GM19395 (cell line): ENCODE measurements at regions not wholly inside any gene's neighbourhood (a gene's known extent, or its start where the extent isn't known, plus 50 kb on each side); places are given as distances from the start of the nearest gene placed in this dataset.
"Not testable (repeated sequence)": the region's sequence is repeated elsewhere in the genome, so short reads cannot be mapped to it uniquely, and the experiment has no call there.

ENCODE experiments used
- ATAC-seq: cut with Tn5 transposase; IDR thresholded peaks from one replicate; pipeline ENCODE4 v1.9.1; 2021; ENCODE audit warnings: mild to moderate bottlenecking, moderate library complexity; ENCODE audit not compliant: unreplicated experiment

DNA sequence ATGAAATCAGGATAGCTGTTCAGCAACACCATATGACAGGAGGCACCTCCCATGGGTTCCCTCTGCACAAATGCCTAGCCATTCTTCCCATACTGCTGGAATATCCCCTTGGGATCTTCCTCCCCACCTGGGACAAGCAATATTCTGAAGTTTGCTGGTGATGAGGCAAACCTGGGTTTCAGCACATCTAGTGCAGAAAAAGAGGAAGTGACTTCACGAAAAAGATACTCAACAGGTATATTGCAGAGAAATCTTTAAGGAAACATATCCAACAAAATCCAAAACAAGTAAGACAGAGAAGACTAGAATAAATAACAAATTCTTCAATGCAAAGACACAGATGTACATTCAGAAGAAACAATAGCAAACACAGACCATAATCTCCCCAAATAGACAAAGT, 1497.0 kb downstream of the PCDH9 start:
- ATAC-seq: no peak

DNA sequence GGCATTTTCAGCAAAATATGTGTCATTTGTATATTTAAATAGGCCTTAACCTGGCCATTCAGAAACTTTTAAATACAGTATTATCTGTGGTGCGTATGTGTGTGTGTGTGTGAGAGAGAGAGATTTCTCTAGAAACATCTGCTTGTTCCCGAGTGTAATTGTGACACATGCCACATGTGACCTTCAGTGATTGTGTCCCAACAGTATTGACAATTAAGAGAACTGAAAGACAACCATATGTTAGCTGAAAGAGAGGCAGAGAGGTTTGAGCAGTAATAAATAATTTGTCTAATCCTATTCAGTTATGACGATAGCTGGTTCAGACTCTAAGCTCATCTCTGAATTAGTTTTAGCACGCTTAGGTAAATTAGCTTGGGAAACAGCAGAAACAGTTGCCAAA, 1503.1 kb downstream of the PCDH9 start:
- ATAC-seq: no peak

DNA sequence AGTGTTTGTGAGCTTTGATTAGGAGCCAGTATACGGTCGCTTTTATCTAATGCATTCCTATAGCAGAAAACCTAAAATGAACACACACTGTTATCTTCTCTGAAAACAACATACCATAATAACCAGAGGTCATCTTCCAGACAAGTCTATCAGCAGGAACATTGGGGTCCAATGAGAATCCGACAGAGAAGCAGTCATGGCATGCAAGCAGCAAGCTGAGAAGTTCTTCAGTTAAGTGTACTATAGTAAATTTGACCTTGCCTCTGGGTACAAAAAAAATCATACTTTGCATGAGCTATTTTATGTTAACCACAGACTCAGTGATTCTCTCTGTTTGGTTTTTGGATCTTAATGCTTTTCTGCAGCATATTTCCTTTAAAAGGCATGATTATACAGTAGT, 1505.1 kb downstream of the PCDH9 start:
- ATAC-seq: no peak

DNA sequence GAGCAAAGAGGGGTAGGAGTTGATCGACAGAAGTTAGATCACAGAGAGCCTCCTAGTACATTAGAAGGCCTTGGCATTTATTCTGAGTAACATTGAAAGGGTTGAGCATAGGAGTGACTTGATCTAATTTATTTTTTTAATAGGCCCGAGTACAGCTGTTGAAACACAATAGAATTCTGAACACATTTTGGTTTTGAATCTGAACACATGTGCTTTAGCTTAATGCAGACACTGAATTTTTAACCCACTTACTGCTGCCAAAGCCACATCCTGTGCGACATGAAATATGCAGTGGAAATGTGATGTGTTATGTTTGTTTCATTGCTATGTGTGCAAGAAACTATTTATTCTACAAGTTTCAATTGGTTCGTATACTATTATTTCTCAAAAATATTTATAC, 1505.9 kb downstream of the PCDH9 start:
- ATAC-seq: no peak

DNA sequence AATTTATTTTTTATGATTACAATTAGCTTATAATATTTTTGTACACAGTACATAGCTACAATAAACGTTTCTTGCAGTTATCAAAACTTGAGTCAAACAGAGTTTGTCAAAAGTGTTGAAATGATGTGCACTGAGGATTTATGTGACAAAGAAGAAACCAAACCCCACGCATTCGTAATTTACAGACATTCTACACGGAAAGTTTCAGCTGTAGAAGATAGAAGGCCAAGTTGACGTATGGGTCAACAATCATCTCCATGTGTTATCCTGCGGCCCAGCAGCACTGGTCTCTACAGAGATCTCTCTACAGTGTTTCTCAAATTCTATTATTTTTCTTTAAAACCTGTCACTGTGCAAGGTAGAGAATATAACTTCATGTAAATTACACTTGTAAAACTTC, 1507.6 kb downstream of the PCDH9 start:
- ATAC-seq: no peak

DNA sequence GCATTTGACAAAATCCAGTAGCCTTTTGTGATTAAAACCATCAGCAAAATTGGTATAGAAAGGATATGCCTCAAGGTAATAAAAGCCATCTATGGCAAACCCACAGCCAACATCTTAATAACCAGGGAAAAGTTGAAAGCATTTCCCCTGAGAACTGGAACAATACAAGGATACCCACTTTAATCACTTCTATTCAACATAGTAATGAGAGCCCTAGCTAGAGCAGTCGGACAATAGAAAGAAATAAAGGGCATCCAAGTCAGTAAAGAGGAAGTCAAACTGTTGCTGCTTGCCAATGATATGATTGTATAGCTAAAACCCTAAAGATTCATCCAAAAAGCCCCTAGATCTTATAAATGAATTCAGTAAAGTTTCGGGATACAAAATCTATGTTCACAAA, 1510.3 kb downstream of the PCDH9 start:
- no peak for ATAC-seq

DNA sequence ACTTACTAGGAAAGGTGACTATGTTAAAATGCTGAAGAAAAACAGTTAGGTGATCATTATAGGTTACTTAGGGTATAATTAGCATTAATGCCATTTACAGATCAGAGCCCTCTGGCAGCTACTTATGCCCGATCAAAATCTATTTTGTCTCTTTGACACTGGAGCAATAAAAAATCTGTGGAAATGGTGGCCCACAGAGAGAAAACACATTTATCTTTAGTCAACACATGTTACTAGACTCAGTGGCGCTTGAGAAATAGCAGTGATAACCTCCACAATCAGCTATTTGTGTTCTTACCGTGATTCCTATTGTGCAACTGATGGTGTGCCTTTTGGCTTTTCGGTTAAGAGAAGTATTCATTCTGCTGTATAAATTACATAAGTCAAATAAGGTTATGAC, 1519.6 kb downstream of the PCDH9 start:
- no peak for ATAC-seq

DNA sequence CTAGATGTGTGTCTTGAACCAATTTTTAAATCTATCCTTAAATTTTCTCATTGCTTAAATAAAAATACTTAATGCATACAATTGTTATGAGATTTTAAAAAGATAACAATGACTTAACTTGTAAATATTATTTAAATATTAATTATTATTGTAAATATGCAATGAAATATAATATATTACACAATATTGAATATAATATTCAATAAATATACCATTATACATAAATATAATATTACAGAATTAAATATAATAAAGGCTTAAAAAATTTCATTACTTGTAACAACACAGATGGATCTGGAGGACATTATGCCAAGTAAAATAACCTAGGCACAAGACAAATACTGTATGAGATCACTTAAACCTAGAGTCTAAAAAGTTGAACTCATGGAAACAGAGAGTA, 1532.3 kb downstream of the PCDH9 start:
- ATAC-seq: no peak

DNA sequence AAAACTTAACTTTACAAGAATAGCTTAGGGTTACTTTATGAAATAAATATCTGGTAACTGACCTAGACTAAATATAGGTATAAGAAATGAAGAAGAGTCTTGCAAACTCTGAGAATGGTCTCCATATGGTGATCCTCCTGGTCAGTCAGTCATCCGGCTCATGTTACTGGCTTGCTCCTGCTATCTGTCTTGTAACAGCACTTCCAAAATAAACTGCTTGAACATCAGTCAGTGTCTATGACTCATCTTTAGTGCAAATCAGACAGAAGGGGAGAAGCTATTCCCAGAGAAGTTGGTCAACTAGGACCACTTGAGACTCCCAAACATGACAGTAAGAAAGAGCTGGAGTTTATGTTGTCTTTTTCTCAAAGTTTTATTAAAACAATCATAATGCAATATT, 1550.9 kb downstream of the PCDH9 start:
- ATAC-seq: no peak

DNA sequence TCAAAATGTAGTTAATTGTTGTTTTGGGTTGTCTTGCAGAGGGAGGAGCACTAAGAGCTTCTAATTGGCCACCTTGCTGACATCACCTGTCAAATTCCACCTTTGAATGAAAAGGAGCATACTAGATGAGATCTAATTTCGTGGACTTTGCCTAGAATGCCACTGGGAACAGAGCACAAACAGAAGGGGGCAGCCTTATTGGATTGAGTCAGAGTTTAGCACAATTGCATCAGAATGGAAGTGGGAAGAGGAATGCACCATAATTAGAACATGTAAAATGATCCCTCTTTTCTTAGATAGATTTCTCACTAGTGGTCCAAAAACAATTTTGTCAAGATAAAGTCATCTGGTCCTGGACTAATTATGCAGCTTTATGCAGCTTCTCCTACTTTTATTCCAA, 1552.2 kb downstream of the PCDH9 start:
- no peak for ATAC-seq

DNA sequence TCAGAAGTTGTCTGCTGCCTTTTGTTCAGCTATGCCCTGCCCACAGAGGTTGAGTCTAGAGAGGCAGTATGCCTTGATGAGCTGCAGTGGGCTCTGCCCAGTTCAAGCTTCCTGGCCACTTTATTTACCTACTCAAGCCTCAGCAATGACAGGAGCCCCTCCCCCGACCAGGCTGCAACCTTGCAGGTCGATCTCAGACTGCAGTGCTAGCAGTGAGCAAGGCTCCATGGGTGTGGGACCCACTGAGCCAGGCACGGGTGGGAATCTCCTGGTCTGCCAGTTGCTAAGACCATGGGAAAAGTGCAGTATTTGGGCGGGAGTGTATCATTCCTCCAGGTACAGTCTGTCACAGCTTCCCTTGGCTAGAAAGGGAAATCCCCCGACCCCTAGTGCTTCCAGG, 1554.8 kb downstream of the PCDH9 start:
- not testable (repeated sequence) for ATAC-seq

DNA sequence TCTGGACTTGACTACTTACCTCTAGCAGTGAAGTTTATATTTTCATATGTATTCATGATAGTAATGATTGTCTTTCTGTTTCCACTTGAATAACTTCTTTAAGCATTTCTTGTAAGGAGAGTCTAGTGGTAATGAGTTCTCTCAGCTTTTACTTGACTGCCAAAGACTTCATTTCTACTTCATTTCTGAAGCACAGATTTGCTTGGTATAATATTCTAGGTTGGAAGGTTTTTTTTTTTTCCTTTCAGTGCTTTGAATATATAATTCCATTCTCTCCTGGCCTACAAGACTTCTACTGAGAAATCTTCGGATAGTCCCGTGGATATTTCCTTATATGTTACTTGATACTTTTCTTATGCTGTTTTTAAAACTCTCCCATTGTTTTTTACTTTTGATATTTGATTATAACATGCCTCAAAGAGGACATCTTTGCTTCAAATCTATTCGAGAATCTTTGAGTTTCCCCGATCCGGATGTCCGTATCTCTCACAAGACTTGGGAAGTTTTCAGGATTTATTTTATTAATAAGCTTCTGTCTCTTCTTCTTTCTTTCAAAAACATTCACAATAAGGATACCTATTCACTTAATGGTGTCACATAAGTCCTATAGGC, 1560.0 kb downstream of the PCDH9 start:
- no peak for ATAC-seq

DNA sequence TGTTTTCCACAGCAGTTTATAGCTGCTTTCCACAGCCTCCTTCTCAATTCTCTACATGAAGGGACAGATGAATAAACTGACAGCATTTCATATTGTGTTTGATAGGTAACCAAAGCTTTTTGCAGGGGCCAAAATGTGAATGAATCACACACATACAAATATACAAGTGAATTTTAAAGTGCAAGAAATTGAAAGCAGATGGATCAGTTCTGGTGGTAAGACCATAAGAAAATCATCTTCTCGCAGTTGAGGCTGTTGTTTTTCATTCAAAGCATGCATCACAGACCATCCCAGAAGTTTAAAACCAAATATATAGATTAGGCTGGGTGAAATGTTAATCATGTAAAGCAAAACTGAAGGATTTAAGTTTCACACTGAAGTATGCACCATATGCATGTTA, 1569.4 kb downstream of the PCDH9 start:
- no peak for ATAC-seq

DNA sequence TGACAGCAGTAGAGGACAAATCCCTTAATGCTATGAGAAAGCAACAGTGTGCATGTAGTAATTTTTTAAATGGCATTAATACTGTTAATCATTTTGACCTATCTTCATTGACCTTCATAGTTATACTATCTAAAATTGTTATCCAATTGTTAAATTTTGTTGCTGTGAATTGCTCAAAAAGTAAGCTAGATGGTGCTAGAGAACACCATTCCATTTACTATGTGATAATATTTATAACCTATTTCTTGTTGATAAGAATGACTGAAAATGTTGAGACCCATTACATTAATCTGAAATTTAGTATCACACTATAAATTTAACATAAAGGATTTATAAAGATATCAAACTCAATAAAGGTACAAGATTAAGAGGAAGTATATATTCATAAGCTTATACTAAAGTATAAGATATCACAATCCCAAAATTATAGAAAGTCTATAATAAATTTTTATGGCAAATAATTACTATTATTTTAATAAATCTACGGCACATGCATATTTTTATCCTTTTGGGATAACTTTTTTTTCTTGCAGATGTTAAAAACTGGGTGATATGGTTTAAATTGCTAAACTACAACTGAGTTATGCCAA, 1573.3 kb downstream of the PCDH9 start:
- no peak for ATAC-seq

DNA sequence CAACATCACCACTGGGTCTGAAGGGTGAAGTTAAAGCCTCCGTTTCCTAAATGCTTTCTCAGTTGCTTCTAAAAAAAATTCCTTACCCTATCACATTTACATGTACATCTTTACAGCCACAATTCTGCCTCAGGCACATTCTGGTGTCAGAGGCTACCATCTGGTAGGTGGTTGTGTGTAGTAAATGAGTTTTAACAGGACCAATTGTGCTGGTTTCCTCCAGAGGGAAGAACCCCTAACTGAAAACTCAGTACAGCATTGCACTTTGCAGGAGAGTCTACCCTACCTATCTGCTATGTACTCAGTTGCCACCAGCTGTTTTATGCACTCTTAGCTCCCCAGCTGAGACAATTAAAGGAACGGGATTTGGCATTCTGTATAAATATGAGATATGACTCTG, 1576.5 kb downstream of the PCDH9 start:
- ATAC-seq: no peak

DNA sequence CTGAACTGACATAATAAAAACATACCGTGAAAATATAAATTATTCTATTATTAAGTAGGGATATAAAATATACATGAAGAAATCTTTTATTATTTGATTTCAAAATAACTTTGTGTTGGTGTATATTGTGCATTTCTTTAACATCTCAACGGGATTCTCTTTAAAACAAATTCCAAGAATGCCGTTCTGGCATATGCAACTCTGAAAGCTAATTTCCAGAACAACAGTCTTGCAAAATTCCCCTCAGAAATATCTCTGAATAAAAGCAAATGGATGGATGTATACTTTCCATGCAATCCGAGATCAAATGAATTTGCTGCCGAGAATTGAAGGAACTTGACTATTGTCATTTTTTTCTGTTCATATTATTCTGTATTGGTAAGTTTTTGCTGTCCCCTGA, 1579.8 kb downstream of the PCDH9 start:
- ATAC-seq: no peak

DNA sequence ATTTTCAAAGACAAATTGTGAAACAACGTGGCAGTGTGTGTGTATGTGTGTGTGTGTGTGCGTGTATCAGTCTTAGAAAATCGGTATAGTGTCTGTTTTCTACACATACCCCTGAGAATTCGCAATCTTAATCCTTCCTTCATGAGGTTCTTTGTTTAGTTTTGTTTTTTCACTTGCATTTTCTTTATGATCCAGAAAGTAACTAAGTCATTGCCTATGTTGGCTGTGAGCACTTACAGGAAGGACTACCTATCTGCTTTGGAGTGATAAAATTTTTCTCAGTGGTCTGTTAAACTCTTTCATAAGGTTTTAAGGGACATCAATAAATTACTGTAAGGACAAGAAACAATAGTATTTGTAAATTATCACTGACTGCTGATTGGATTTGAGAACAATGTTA, 1587.1 kb downstream of the PCDH9 start:
- ATAC-seq: no peak

DNA sequence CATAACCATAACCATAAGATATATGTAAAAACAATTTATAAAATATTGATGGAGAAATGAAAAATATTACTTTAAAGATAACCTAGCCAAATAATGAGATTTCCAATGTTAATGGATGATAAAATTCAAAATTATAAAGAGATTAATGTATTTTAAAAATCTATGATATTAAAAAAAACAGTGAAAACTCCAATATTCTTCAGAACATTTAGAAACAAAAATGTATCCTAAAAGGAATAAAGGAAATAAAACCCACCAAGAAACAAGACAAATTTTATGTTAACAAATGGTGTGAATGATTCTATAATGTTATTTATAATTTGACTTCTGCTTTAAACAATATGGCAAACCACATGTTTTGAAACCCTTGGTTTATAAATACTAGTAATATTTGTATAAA, 1587.8 kb downstream of the PCDH9 start:
- no peak for ATAC-seq

DNA sequence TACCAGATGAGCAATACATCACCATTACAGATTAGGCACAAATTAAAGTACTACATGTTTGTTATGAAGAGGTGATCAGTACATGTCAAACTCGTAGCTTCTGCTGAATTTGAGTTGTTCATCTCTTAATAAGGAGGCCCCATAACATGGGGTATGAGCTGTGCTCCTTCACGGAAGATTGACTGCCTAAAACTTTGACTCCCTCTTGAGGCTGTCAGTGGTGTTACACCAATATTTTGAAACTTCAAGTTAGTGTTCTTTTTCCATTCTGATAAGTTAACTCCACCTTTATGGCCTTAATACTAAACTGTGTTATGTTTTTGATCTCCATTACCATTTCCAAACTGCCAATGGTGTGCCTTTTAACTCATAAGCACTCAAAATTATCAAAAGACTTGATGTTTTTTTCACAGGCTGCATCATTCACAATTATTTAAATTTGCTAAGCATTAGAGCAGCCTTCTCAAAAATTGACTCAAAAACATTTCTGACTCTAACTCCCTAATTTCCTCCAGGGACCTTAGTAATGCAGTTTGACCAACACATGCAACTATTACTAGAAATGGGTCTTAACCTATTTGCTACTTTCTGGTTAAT, 1591.5 kb downstream of the PCDH9 start:
- peak; percentile 90 for ATAC-seq

DNA sequence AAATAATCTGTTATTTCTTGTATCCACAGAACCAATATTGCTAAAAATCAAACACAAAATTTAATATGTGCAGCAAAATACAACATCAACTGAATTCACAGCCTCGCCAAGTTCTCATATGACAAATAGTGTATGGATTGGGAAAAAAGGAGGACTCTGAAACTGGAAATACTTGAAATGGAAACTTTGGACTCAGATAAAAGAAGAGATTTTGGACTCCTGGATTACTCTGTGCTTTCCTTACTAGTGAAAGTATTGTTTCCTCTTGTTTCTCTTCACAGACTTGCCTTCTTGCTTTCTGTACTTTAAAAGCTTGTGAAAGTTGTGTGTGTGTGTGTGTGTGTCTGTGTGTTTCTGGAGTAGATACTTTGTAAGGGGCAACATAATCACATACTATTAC, 1596.3 kb downstream of the PCDH9 start:
- no peak for ATAC-seq

DNA sequence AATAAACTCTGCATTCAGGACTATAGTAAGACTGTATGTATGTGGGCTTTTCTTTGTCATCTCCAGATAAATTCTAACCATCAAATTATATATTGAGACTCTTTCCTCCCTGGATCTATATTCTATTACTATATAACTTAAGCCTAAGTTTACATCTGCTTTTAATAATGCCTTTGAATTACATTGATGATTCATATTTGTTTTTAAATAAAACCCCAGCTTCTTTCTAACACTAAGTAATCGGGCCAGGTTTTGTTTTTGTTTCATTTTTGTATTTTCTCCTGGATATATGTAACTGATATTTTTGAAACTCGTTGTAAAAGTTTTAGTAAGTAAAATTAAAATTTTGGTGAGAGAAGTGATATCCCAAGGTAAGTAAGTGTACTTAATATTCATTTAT, 1599.1 kb downstream of the PCDH9 start:
- ATAC-seq: no peak

DNA sequence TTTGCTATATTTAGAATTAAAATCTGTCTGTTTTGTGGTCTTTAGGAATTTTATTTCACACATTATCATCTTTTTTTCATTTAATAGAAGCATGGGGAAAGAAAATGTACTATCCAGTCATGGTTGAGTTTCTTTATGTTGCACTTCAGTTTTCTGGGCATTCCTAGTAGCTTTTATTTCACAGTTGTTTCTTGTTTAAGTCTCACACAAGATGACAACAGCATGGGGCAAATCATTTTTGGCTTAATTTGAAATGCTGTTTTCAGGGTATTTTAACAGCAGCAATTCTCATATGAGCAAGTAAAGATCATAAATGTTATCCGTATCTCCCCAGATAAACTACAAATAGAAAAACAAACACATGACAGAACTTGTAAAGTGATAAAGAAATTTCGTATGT, 1600.2 kb downstream of the PCDH9 start:
- ATAC-seq: no peak

DNA sequence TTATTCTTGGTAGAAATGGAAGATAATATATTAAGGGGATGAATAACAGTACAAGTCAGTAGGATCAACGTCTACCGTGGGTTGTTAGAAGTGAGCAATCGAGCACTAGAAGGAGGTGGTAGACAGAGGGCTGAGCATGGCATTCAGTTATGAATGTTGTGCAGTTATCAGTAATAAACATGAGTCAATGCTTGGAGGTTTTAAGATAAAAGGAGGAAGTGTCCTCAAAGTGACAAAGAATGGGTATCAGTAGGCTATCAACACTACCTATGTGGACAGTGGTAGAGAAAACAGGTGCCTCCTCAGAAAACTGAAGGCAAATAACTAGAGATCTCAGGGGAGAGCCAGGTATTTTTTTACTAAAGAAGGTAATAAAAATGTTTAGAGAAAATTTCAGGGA, 1607.0 kb downstream of the PCDH9 start:
- ATAC-seq: no peak
